ENCODE measurements at regions not wholly inside any gene's neighbourhood (a gene's known extent, or its start where the extent isn't known, plus 50 kb on each side); places are given as distances from the start of the nearest gene placed in this dataset.

- H3K27me3 ChIP-seq (ENCODE audit: insufficient read depth, low read length): no peaks in the 10 kb centered on the region
- H3K27ac ChIP-seq (ENCODE audit: low read depth, low read length): no peak overlapping the region
- Mint-ChIP-seq H3K4me3 (no peak overlapping the region), H3K4me1 (no peaks in the 10 kb centered on the region), H3K27me3 (peaks cover 3 to 6% of the 10 kb centered on the region in 2 donors), H3K36me3 (no peaks in the 10 kb centered on the region), H3K9me3 (peaks cover 0 to 15% (median 5%) of the 10 kb centered on the region in 8 donors), H3K27ac (no peak overlapping the region)
- H3K4me3 ChIP-seq (ENCODE audit: low read length in 2 of 2): no peak overlapping the region
- no peaks in the 10 kb centered on the region for H3K9me3 ChIP-seq (ENCODE audit: control insufficient read depth in 1 of 2, low read length in 2 of 2)
- ChIA-PET CTCF (ENCODE audit: partially characterized antibody) (no interaction called here), POLR2A (ENCODE audit: partially characterized antibody) (no interaction called here)
- H3K36me3 ChIP-seq (ENCODE audit: insufficient read depth, low read length): no peaks in the 10 kb centered on the region
- H3K4me1 ChIP-seq (ENCODE audit: insufficient read depth, low read length): no peaks in the 10 kb centered on the region
- no peak for DNase-seq
- intact Hi-C loops (cut with micrococcal nuclease): no loop called here
Measured at GRCh38 chr10:29037348-29038113, 251.3 kb upstream of the LYZL1 start.

- H3K4me1 ChIP-seq (ENCODE audit: insufficient read depth, low read length): no peaks in the 10 kb centered on the region
- Mint-ChIP-seq H3K27me3 (peaks cover 2 to 4% of the 10 kb centered on the region in 2 donors), H3K4me1 (no peaks in the 10 kb centered on the region), H3K27ac (no peak overlapping the region), H3K9me3 (peaks cover 0 to 15% (median 5%) of the 10 kb centered on the region in 8 donors), H3K36me3 (no peaks in the 10 kb centered on the region), H3K4me3 (no peak overlapping the region)
- no peak overlapping the region for H3K27ac ChIP-seq (ENCODE audit: low read depth, low read length)
- no peaks in the 10 kb centered on the region for H3K27me3 ChIP-seq (ENCODE audit: insufficient read depth, low read length)
- no peaks in the 10 kb centered on the region for H3K9me3 ChIP-seq (ENCODE audit: control insufficient read depth in 1 of 2, low read length in 2 of 2)
- intact Hi-C loops (cut with micrococcal nuclease): no loop called here
- no peak overlapping the region for H3K4me3 ChIP-seq (ENCODE audit: low read length in 2 of 2)
- no peaks in the 10 kb centered on the region for H3K36me3 ChIP-seq (ENCODE audit: insufficient read depth, low read length)
- DNase-seq: no peak
- CTCF ChIA-PET (ENCODE audit: partially characterized antibody): no interaction called here
- POLR2A ChIA-PET (ENCODE audit: partially characterized antibody): no interaction called here
Measured at GRCh38 chr10:29039091-29039490, 249.8 kb upstream of the LYZL1 start.

GRCh38 chr10:29039677-29040189 lies 249.1 kb upstream of the LYZL1 start:
- Histone ChIP-seq H3K9me3 (ENCODE audit: control insufficient read depth in 1 of 2, low read length in 2 of 2) (no peaks in the 10 kb centered on the region), H3K27ac (ENCODE audit: low read depth, low read length) (no peak overlapping the region), H3K4me1 (ENCODE audit: insufficient read depth, low read length) (no peaks in the 10 kb centered on the region), H3K36me3 (ENCODE audit: insufficient read depth, low read length) (no peaks in the 10 kb centered on the region), H3K4me3 (ENCODE audit: low read length in 2 of 2) (no peak overlapping the region), H3K27me3 (ENCODE audit: insufficient read depth, low read length) (no peaks in the 10 kb centered on the region)
- DNase-seq: no peak
- POLR2A ChIA-PET (ENCODE audit: partially characterized antibody): no interaction called here
- Mint-ChIP-seq H3K27ac (no peak overlapping the region), H3K27me3 (peaks cover 2 to 4% of the 10 kb centered on the region in 2 donors), H3K4me1 (no peaks in the 10 kb centered on the region), H3K9me3 (peaks cover 0 to 15% (median 5%) of the 10 kb centered on the region in 8 donors), H3K36me3 (no peaks in the 10 kb centered on the region), H3K4me3 (no peak overlapping the region)
- intact Hi-C loops (cut with micrococcal nuclease): no loop called here
- CTCF ChIA-PET (ENCODE audit: partially characterized antibody): no interaction called here

GRCh38 chr10:29041616-29042015 lies 247.3 kb upstream of the LYZL1 start:
- H3K4me1 ChIP-seq (ENCODE audit: insufficient read depth, low read length): no peaks in the 10 kb centered on the region
- H3K27me3 ChIP-seq (ENCODE audit: insufficient read depth, low read length): no peaks in the 10 kb centered on the region
- Mint-ChIP-seq H3K4me1 (no peaks in the 10 kb centered on the region), H3K27ac (peak overlapping the region in 1 of 7 donors; percentile 60), H3K36me3 (no peaks in the 10 kb centered on the region), H3K4me3 (no peak overlapping the region), H3K27me3 (peaks cover 2 to 4% of the 10 kb centered on the region in 2 donors), H3K9me3 (peaks cover 0 to 15% (median 5%) of the 10 kb centered on the region in 8 donors)
- POLR2A ChIA-PET (ENCODE audit: partially characterized antibody): no interaction called here
- H3K36me3 ChIP-seq (ENCODE audit: insufficient read depth, low read length): no peaks in the 10 kb centered on the region
- intact Hi-C loops (cut with micrococcal nuclease): no loop called here
- DNase-seq: no peak
- no peak overlapping the region for H3K4me3 ChIP-seq (ENCODE audit: low read length in 2 of 2)
- CTCF ChIA-PET (ENCODE audit: partially characterized antibody): no interaction called here
- no peaks in the 10 kb centered on the region for H3K9me3 ChIP-seq (ENCODE audit: control insufficient read depth in 1 of 2, low read length in 2 of 2)
- no peak overlapping the region for H3K27ac ChIP-seq (ENCODE audit: low read depth, low read length)

GRCh38 chr10:29048506-29048905 lies 240.4 kb upstream of the LYZL1 start:
- no peak overlapping the region for H3K27ac Mint-ChIP-seq
- H3K4me1 ChIP-seq (ENCODE audit: insufficient read depth, low read length): no peaks in the 10 kb centered on the region
- no peaks in the 10 kb centered on the region for H3K36me3 Mint-ChIP-seq
- H3K27me3 Mint-ChIP-seq: no peaks in the 10 kb centered on the region
- H3K4me3 ChIP-seq (ENCODE audit: low read length in 2 of 2): no peak overlapping the region
- no peak for DNase-seq
- no peak overlapping the region for H3K4me3 Mint-ChIP-seq
- ChIA-PET CTCF (ENCODE audit: partially characterized antibody) (no interaction called here), POLR2A (ENCODE audit: partially characterized antibody) (no interaction called here)
- intact Hi-C loops (cut with micrococcal nuclease): no loop called here
- H3K36me3 ChIP-seq (ENCODE audit: insufficient read depth, low read length): no peaks in the 10 kb centered on the region
- H3K27ac ChIP-seq (ENCODE audit: low read depth, low read length): no peak overlapping the region
- no peaks in the 10 kb centered on the region for H3K4me1 Mint-ChIP-seq
- H3K9me3 Mint-ChIP-seq: peaks cover 0 to 6% (median 0%) of the 10 kb centered on the region in 8 donors
- no peaks in the 10 kb centered on the region for H3K27me3 ChIP-seq (ENCODE audit: insufficient read depth, low read length)
- no peaks in the 10 kb centered on the region for H3K9me3 ChIP-seq (ENCODE audit: control insufficient read depth in 1 of 2, low read length in 2 of 2)

GRCh38 chr10:29050081-29050480 lies 238.8 kb upstream of the LYZL1 start:
- Histone ChIP-seq H3K36me3 (ENCODE audit: insufficient read depth, low read length) (no peaks in the 10 kb centered on the region), H3K4me1 (ENCODE audit: insufficient read depth, low read length) (no peaks in the 10 kb centered on the region), H3K9me3 (ENCODE audit: control insufficient read depth in 1 of 2, low read length in 2 of 2) (no peaks in the 10 kb centered on the region), H3K27ac (ENCODE audit: low read depth, low read length) (no peak overlapping the region), H3K27me3 (ENCODE audit: insufficient read depth, low read length) (no peaks in the 10 kb centered on the region), H3K4me3 (ENCODE audit: low read length in 2 of 2) (no peak overlapping the region)
- ChIA-PET POLR2A (ENCODE audit: partially characterized antibody) (no interaction called here), CTCF (ENCODE audit: partially characterized antibody) (no interaction called here)
- no peak for DNase-seq
- Mint-ChIP-seq H3K4me1 (no peaks in the 10 kb centered on the region), H3K4me3 (no peak overlapping the region), H3K27me3 (no peaks in the 10 kb centered on the region), H3K9me3 (peaks cover 0 to 6% (median 0%) of the 10 kb centered on the region in 8 donors), H3K27ac (peak overlapping the region in 1 of 7 donors; percentile 61), H3K36me3 (no peaks in the 10 kb centered on the region)
- intact Hi-C loops (cut with micrococcal nuclease): no loop called here

- no peak overlapping the region for H3K4me3 ChIP-seq (ENCODE audit: low read length in 2 of 2)
- no peak for DNase-seq
- no peak overlapping the region for H3K4me3 Mint-ChIP-seq
- no peak overlapping the region for H3K27ac Mint-ChIP-seq
- peaks cover 0 to 1% (median 0%) of the 10 kb centered on the region in 8 donors for H3K9me3 Mint-ChIP-seq
- intact Hi-C loops (cut with micrococcal nuclease): no loop called here
- H3K4me1 ChIP-seq (ENCODE audit: insufficient read depth, low read length): no peaks in the 10 kb centered on the region
- CTCF ChIA-PET (ENCODE audit: partially characterized antibody): no interaction called here
- no peaks in the 10 kb centered on the region for H3K36me3 Mint-ChIP-seq
- H3K27me3 Mint-ChIP-seq: peaks cover 0 to 4% of the 10 kb centered on the region in 2 donors
- H3K27ac ChIP-seq (ENCODE audit: low read depth, low read length): no peak overlapping the region
- no peaks in the 10 kb centered on the region for H3K36me3 ChIP-seq (ENCODE audit: insufficient read depth, low read length)
- no peaks in the 10 kb centered on the region for H3K9me3 ChIP-seq (ENCODE audit: control insufficient read depth in 1 of 2, low read length in 2 of 2)
- H3K4me1 Mint-ChIP-seq: no peaks in the 10 kb centered on the region
- POLR2A ChIA-PET (ENCODE audit: partially characterized antibody): no interaction called here
- no peaks in the 10 kb centered on the region for H3K27me3 ChIP-seq (ENCODE audit: insufficient read depth, low read length)
Measured at GRCh38 chr10:29055101-29055500, 233.8 kb upstream of the LYZL1 start.

Measured in CD4-positive, alpha-beta memory T cell (primary cell).